Mesendoderm (in vitro differentiated cells): ENCODE measurements at regions not wholly inside any gene's neighbourhood (a gene's known extent, or its start where the extent isn't known, plus 50 kb on each side); places are given as distances from the start of the nearest gene placed in this dataset.
A peak's percentile ranks its signal among the peaks of the same experiment; 100 is the strongest.
"Not testable (repeated sequence)": the region's sequence is repeated elsewhere in the genome, so short reads cannot be mapped to it uniquely, and the experiment has no call there.

Experiments used
- DNase-seq: peaks from one replicate; pipeline ENCODE4 v3.0.0; 2013
- H2AK5ac ChIP-seq: 2 replicates; pipeline ENCODE4 v1.6.1; 2013; ENCODE audit warnings: low read length, inconsistent platforms
- H2BK120ac ChIP-seq: 2 replicates; pipeline ENCODE4 v1.6.1; 2013; ENCODE audit warnings: low read depth, mild to moderate bottlenecking, low read length, moderate library complexity, mixed read lengths
- H2BK15ac ChIP-seq: replicated peaks from 2 replicates; pipeline ENCODE4 v1.6.1; 2013; ENCODE audit warnings: low read depth, mild to moderate bottlenecking, moderate library complexity
- H2BK5ac ChIP-seq: 2 replicates; pipeline ENCODE4 v1.6.1; 2013; ENCODE audit warnings: low read length, inconsistent platforms
- H3K18ac ChIP-seq: 2 replicates; pipeline ENCODE4 v1.6.1; 2013; ENCODE audit warnings: mild to moderate bottlenecking, low read length, mixed read lengths
- H3K23ac ChIP-seq: one replicate; pipeline ENCODE4 v1.6.1; 2013; ENCODE audit warnings: low read length
- H3K27ac ChIP-seq: 2 replicates; pipeline ENCODE4 v1.5.1; 2013; ENCODE audit warnings: low read depth, mild to moderate bottlenecking, inconsistent platforms, low read length, moderate library complexity
- H3K27me3 ChIP-seq: 2 replicates; pipeline ENCODE4 v1.6.1; 2013; ENCODE audit warnings: low read length, control low read depth, mild to moderate bottlenecking, inconsistent platforms; ENCODE audit not compliant: insufficient read depth, poor library complexity
- H3K36me3 ChIP-seq: 2 replicates; pipeline ENCODE4 v1.6.1; 2013; ENCODE audit warnings: low read length, inconsistent platforms; ENCODE audit not compliant: control insufficient read depth, insufficient read depth
- H3K4ac ChIP-seq: one replicate; pipeline ENCODE4 v1.6.1; 2013; ENCODE audit warnings: low read depth, mild to moderate bottlenecking, low read length, moderate library complexity
- H3K4me1 ChIP-seq: 2 replicates; pipeline ENCODE4 v1.6.1; 2013; ENCODE audit warnings: low read depth, low read length, inconsistent platforms; ENCODE audit not compliant: control insufficient read depth
- H3K4me2 ChIP-seq: 2 replicates; pipeline ENCODE4 v1.6.1; 2013; ENCODE audit warnings: low read length
- H3K4me3 ChIP-seq: 2 replicates; pipeline ENCODE4 v1.5.1; 2013; ENCODE audit warnings: mild to moderate bottlenecking, low read length
- H3K56ac ChIP-seq: one replicate; pipeline ENCODE4 v1.6.1; 2013; ENCODE audit warnings: low read length
- H3K79me1 ChIP-seq: 2 replicates; pipeline ENCODE4 v1.6.1; 2013; ENCODE audit warnings: low read length, inconsistent platforms
- H3K79me2 ChIP-seq: 2 replicates; pipeline ENCODE4 v1.6.1; 2013; ENCODE audit warnings: mild to moderate bottlenecking, low read length; ENCODE audit not compliant: control insufficient read depth, insufficient read depth
- H3K9ac ChIP-seq: 2 replicates; pipeline ENCODE4 v1.6.1; 2013; ENCODE audit warnings: low read length, inconsistent platforms
- H4K5ac ChIP-seq: one replicate; pipeline ENCODE4 v1.6.1; 2013; ENCODE audit warnings: low read length
- H4K8ac ChIP-seq: one replicate; pipeline ENCODE4 v1.6.1; 2013; ENCODE audit warnings: low read depth, mild to moderate bottlenecking, control low read depth, low read length, moderate library complexity
- WGBS: extraction: QIAGEN DNeasy Blood & Tissue Kit; methylation state at CpG from one replicate; pipeline ENCODE4 v1.1.7; 2013; ENCODE audit warnings: low lambda C conversion rate, missing lambda C conversion rate; ENCODE audit not compliant: insufficient coverage; ENCODE audit errors: extremely low coverage; 5-methylcytosine and 5-hydroxymethylcytosine counted together

DNA sequence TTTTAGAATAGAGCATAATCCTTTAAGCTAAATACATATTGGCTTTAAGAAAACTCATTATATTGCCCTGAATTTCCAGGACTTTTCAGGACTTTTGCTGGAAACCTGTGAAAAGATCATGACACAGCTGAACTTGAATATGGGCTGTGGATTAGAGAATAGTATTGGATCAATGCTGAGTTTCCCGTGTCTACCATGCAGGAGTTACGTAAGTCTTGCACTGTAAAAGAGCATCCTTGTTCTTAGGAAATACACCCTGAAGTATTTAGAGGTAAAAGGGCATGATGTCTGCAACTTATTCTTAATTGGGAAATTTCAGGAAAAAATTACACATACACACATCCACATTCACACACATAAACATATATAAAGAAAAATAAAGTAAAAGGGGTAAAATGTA, 82.1 kb downstream of the ZFP36L2 start:
- H2BK5ac ChIP-seq = no peak overlapping the region
- H2BK120ac ChIP-seq = no peak overlapping the region
- no peak overlapping the region for H2AK5ac ChIP-seq
- H3K23ac ChIP-seq = no peak overlapping the region
- H3K9ac ChIP-seq = no peak overlapping the region
- no peak overlapping the region for H3K56ac ChIP-seq
- no peak overlapping the region for H2BK15ac ChIP-seq
- no peaks in the 10 kb centered on the region for H3K79me2 ChIP-seq
- no peaks in the 10 kb centered on the region for H3K36me3 ChIP-seq
- no peak overlapping the region for H3K4me2 ChIP-seq
- no peak overlapping the region for H3K27ac ChIP-seq
- DNase-seq = no peak
- no peak overlapping the region for H3K4ac ChIP-seq
- no peak overlapping the region for H4K5ac ChIP-seq
- H4K8ac ChIP-seq = no peak overlapping the region
- WGBS = no CpG with 5 or more reads among the region's 2 CpGs
- no peak overlapping the region for H3K18ac ChIP-seq
- H3K27me3 ChIP-seq = no peaks in the 10 kb centered on the region
- H3K4me1 ChIP-seq = no peaks in the 10 kb centered on the region
- no peaks in the 10 kb centered on the region for H3K79me1 ChIP-seq
- no peak overlapping the region for H3K4me3 ChIP-seq

DNA sequence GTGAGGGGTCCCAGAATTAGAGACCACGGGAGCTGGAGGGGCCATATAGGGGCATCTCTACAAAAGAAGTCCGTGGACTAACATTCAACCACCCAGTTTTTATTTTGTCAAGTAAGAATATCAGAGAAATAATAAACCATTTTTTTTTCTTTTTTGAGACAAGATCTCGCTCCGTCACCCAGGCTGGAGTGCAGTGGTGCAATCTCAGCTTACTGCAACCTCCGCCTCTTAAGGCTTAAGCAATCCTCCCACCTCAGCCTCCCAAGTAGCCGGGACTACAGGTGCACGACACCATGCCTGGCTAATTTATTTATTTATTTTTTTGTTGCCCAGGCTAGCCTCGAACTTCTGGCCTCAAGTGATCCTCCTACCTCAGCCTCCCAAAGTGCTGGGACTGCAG, 82.7 kb downstream of the ZFP36L2 start:
- no peak overlapping the region for H3K56ac ChIP-seq
- H3K9ac ChIP-seq = no peak overlapping the region
- no peak overlapping the region for H3K4me2 ChIP-seq
- H4K5ac ChIP-seq = no peak overlapping the region
- no peaks in the 10 kb centered on the region for H3K79me1 ChIP-seq
- H3K27ac ChIP-seq = no peak overlapping the region
- no CpG with 5 or more reads among the region's 8 CpGs for WGBS
- H3K79me2 ChIP-seq = no peaks in the 10 kb centered on the region
- no peak overlapping the region for H2AK5ac ChIP-seq
- no peak overlapping the region for H3K4me3 ChIP-seq
- no peak overlapping the region for H4K8ac ChIP-seq
- no peak overlapping the region for H2BK5ac ChIP-seq
- no peaks in the 10 kb centered on the region for H3K27me3 ChIP-seq
- no peak overlapping the region for H2BK15ac ChIP-seq
- H2BK120ac ChIP-seq = no peak overlapping the region
- H3K4ac ChIP-seq = no peak overlapping the region
- no peak overlapping the region for H3K18ac ChIP-seq
- H3K36me3 ChIP-seq = no peaks in the 10 kb centered on the region
- H3K23ac ChIP-seq = no peak overlapping the region
- H3K4me1 ChIP-seq = no peaks in the 10 kb centered on the region
- no peak for DNase-seq

DNA sequence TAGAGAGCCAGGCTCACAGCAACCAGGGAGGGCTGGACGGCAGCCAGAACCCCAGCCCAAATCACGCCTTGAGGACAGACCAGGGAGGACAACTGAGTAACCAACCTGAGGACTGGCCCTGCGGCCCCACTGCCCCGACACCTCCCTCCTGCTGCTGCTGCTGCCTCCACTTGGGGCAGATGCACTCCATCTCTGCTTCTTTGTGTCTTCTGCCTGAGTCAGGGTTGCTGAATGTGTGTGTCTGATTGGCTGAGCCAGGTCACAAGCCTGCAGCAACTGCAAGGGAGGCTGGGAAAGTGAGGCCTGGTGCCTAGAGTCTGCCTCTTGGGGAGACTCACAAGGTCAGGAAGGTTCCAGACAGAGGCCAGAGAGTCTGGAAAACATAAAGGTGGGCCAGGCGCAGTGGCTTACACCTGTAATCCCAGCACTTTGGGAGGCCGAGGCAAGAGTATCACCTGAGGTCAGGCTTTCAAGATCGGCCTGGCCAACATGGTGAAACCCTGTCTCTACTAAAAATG, 83.4 kb downstream of the ZFP36L2 start:
- WGBS = no CpG with 5 or more reads among the region's 7 CpGs
- H3K4me2 ChIP-seq = no peak overlapping the region
- H3K56ac ChIP-seq = peak overlapping the region; percentile 25
- no peak overlapping the region for H2BK15ac ChIP-seq
- no peaks in the 10 kb centered on the region for H3K36me3 ChIP-seq
- no peaks in the 10 kb centered on the region for H3K4me1 ChIP-seq
- H3K4ac ChIP-seq = no peak overlapping the region
- no peak overlapping the region for H3K9ac ChIP-seq
- H3K27ac ChIP-seq = no peak overlapping the region
- no peak overlapping the region for H4K5ac ChIP-seq
- H3K4me3 ChIP-seq = no peak overlapping the region
- H2AK5ac ChIP-seq = no peak overlapping the region
- peak; percentile 70 for DNase-seq
- H2BK5ac ChIP-seq = no peak overlapping the region
- H3K79me2 ChIP-seq = no peaks in the 10 kb centered on the region
- H4K8ac ChIP-seq = no peak overlapping the region
- no peaks in the 10 kb centered on the region for H3K79me1 ChIP-seq
- no peak overlapping the region for H3K23ac ChIP-seq
- no peak overlapping the region for H3K18ac ChIP-seq
- H3K27me3 ChIP-seq = no peaks in the 10 kb centered on the region
- H2BK120ac ChIP-seq = no peak overlapping the region

DNA sequence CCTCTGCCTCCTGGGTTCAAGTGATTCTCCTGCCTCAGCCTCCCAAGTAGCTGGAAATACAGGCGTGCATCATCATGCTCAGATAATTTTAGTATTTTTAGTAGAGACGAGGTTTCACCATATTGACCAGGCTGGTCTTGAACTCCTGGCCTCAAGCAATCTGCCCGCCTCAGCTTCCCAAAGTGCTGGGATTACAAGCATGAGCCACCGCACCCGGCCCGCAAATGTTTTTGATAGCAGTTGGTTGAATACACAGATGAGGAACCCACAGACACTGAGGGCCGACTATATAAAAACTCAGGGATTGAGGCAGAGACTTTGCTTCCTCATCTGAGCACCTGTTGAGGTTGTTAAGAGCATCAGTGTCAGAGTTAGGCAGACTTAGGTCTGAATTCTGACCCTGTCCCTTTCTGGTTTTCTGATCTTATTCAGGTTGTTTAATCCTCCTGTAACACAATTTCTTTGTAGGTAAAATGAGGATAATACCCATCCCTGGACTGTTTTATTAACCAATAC, 84.7 kb downstream of the ZFP36L2 start:
- H3K23ac ChIP-seq, DNase-seq, H2BK5ac ChIP-seq, H3K4ac ChIP-seq, H3K18ac ChIP-seq, H3K27ac ChIP-seq, H3K79me1 ChIP-seq, H3K36me3 ChIP-seq, H4K5ac ChIP-seq, H3K9ac ChIP-seq, H2AK5ac ChIP-seq, H2BK15ac ChIP-seq, H3K4me3 ChIP-seq, H4K8ac ChIP-seq, H3K56ac ChIP-seq, H3K27me3 ChIP-seq, H2BK120ac ChIP-seq, H3K79me2 ChIP-seq, H3K4me2 ChIP-seq, H3K4me1 ChIP-seq: not testable (repeated sequence)
- WGBS = no CpG with 5 or more reads among the region's 7 CpGs

DNA sequence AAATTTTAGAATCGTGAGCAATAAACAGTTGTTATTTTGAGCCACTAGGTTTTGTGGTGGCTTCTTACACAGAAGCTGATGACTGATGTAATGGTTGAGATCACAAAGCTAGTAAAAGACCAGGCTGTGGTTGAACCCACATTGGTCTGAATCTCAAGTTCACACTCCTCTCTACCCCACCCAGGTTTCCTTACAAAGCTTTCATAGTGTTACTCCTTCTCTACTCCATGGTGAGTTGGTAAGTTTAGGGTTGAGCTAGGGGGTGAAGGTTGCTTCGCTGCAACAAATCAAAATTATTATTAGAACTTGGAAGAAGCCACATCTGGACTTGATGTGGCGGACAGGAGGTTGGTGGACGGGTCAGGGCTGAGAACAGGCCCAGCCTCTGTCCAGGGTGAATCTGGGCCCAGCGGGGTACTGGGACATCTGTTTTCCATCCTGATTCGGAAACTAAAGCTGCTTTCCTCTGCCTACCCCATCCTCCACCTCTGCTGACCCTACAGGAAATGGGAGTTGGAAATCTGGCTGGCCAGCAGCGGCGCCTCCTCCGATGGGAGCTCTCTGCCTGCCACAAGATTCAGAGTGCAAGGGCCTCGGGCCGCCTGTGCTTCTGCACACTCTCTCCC, 86.3 kb downstream of the ZFP36L2 start:
- no peak for DNase-seq
- no CpG with 5 or more reads among the region's 11 CpGs for WGBS

DNA sequence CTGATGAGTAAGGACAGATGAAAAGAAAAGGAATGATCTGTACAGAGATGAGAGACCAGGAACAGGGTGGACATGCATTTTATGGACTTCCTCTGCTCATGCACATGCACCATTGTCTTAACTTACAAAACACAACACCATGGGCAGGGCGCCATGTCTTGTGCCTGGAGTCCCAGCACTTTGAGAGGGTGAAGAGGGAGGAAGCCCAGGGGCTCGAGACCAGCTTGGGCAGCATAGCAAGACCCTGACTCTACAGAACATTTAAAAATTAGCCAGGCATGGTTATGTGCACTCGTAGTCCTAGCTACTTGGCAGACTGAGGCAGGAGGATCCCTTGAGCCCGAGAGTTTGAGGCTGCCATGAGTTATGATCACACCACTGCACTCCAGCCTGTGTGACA, 86.9 kb downstream of the ZFP36L2 start:
- Histone ChIP-seq H2BK120ac (no peak overlapping the region), H4K5ac (no peak overlapping the region), H3K27ac (no peak overlapping the region), H2BK15ac (no peak overlapping the region), H3K9ac (no peak overlapping the region), H3K4me2 (no peak overlapping the region), H3K56ac (no peak overlapping the region), H3K27me3 (no peaks in the 10 kb centered on the region), H3K79me2 (no peaks in the 10 kb centered on the region), H2AK5ac (no peak overlapping the region), H2BK5ac (no peak overlapping the region), H3K4ac (no peak overlapping the region), H3K36me3 (no peaks in the 10 kb centered on the region), H3K18ac (no peak overlapping the region), H4K8ac (no peak overlapping the region), H3K79me1 (no peaks in the 10 kb centered on the region), H3K4me3 (no peak overlapping the region), H3K4me1 (peaks cover 1% of the 10 kb centered on the region), H3K23ac (no peak overlapping the region)
- DNase-seq = no peak
- WGBS = no CpG with 5 or more reads among the region's 4 CpGs

More for the DNA sequence above, 86.3 kb downstream of the ZFP36L2 start:
- peak overlapping the region; percentile 4 for H3K56ac ChIP-seq
- H2BK120ac ChIP-seq = no peak overlapping the region
- H3K36me3 ChIP-seq = no peaks in the 10 kb centered on the region
- H3K23ac ChIP-seq = peak overlapping the region; percentile 6
- H2BK15ac ChIP-seq = no peak overlapping the region
- no peak overlapping the region for H2AK5ac ChIP-seq
- H3K79me1 ChIP-seq = no peaks in the 10 kb centered on the region
- H3K4me1 ChIP-seq = peaks cover 1% of the 10 kb centered on the region
- H2BK5ac ChIP-seq = peak overlapping the region; percentile 62
- H3K27me3 ChIP-seq = no peaks in the 10 kb centered on the region
- peak overlapping the region; percentile 12 for H3K18ac ChIP-seq
- H3K4me2 ChIP-seq = no peak overlapping the region
- H3K4ac ChIP-seq = no peak overlapping the region
- no peak overlapping the region for H3K27ac ChIP-seq
- H4K8ac ChIP-seq = no peak overlapping the region
- H3K79me2 ChIP-seq = no peaks in the 10 kb centered on the region
- no peak overlapping the region for H3K4me3 ChIP-seq
- H3K9ac ChIP-seq = no peak overlapping the region
- no peak overlapping the region for H4K5ac ChIP-seq
